OCI-LY1 (cell line): ENCODE measurements at regions not wholly inside any gene's neighbourhood (a gene's known extent, or its start where the extent isn't known, plus 50 kb on each side); places are given as distances from the start of the nearest gene placed in this dataset.

Experiments
- H2AFZ ChIP-seq: fragments of 200-600 bp; sonication (generic), shearing (Covaris generic); 2 replicates; pipeline ENCODE4 v1.6.0; 2014; ENCODE audit warnings: antibody characterized with exemption, mild to moderate bottlenecking, low read length
- H3F3A ChIP-seq: fragments of 200-600 bp; sonication (generic), shearing (Covaris generic); 2 replicates; pipeline ENCODE4 v1.6.0; 2014; ENCODE audit warnings: mild to moderate bottlenecking, antibody characterized with exemption, low read length, moderate library complexity; ENCODE audit not compliant: insufficient read depth
- H3K27ac ChIP-seq: fragments of 200-600 bp; sonication (generic); 2 replicates; pipeline ENCODE4 v1.5.1; 2014; ENCODE audit warnings: low read length, mixed run types, mild to moderate bottlenecking, low read depth; ENCODE audit not compliant: poor library complexity, severe bottlenecking
- H3K27me3 ChIP-seq: fragments of 200-600 bp; sonication (generic); 2 replicates; pipeline ENCODE4 v1.6.0; 2014; ENCODE audit warnings: antibody characterized with exemption, mild to moderate bottlenecking, low read length, moderate library complexity; ENCODE audit not compliant: insufficient read depth
- H3K36me3 ChIP-seq: fragments of 200-600 bp; sonication (generic); 2 replicates; pipeline ENCODE4 v1.6.1; 2014; ENCODE audit warnings: mild to moderate bottlenecking, antibody characterized with exemption, low read length, moderate library complexity, mixed read lengths; ENCODE audit not compliant: insufficient read depth
- H3K4me1 ChIP-seq: fragments of 200-600 bp; sonication (generic); 2 replicates; pipeline ENCODE4 v1.5.1; 2014; ENCODE audit warnings: mild to moderate bottlenecking, low read length, moderate library complexity; ENCODE audit not compliant: insufficient read depth, severe bottlenecking
- H3K4me2 ChIP-seq: fragments of 200-600 bp; sonication (generic), shearing (Covaris generic); 2 replicates; pipeline ENCODE4 v1.6.1; 2014; ENCODE audit warnings: low read length
- H3K4me3 ChIP-seq: fragments of 200-600 bp; sonication (generic); 2 replicates; pipeline ENCODE4 v1.5.1; 2014; ENCODE audit warnings: low read length, low read depth, mild to moderate bottlenecking, mixed read lengths; ENCODE audit not compliant: poor library complexity, severe bottlenecking
- H3K79me2 ChIP-seq: fragments of 200-600 bp; shearing (Covaris generic); 2 replicates; pipeline ENCODE4 v1.6.1; 2016; ENCODE audit warnings: mixed run types, low read length, mixed read lengths; ENCODE audit not compliant: insufficient read depth
- H3K9ac ChIP-seq: fragments of 200-600 bp; sonication (generic), shearing (Covaris generic); 2 replicates; pipeline ENCODE4 v1.6.1; 2014; ENCODE audit warnings: mild to moderate bottlenecking, low read length, mixed read lengths
- H3K9me2 ChIP-seq: fragments of 200-600 bp; sonication (generic), shearing (Covaris generic); 2 replicates; pipeline ENCODE4 v1.6.1; 2014; ENCODE audit warnings: low read depth, mild to moderate bottlenecking, low read length, mixed read lengths
- H3K9me3 ChIP-seq: fragments of 200-600 bp; shearing (Covaris generic); 2 replicates; pipeline ENCODE4 v1.6.1; 2014; ENCODE audit warnings: low read length, mixed read lengths
- H4K20me1 ChIP-seq: fragments of 200-600 bp; sonication (generic), shearing (Covaris generic); 2 replicates; pipeline ENCODE4 v1.6.0; 2016; ENCODE audit warnings: mild to moderate bottlenecking, low read length; ENCODE audit not compliant: insufficient read depth
- EZH2 ChIP-seq: fragments of 200-600 bp; sonication (generic), shearing (Covaris generic); IDR thresholded peaks from 2 replicates; pipeline ENCODE4 v1.8.0; 2017; ENCODE audit warnings: borderline replicate concordance, mixed run types, mild to moderate bottlenecking, antibody characterized with exemption, low read length, moderate library complexity, mixed read lengths
- TF ChIP-seq, protein P1 (sequence below): fragments of 200-600 bp; sonication (generic), shearing (Covaris generic); IDR thresholded peaks from 2 replicates; pipeline ENCODE4 v1.5.1; 2017; ENCODE audit warnings: mild to moderate bottlenecking, antibody characterized with exemption, low read length, moderate library complexity, mixed read lengths

- Histone ChIP-seq H3K79me2 (no peaks in the 10 kb centered on the region), H3F3A (no peaks in the 10 kb centered on the region), H3K4me3 (no peak overlapping the region), H3K4me2 (no peak overlapping the region), H3K27ac (no peak overlapping the region), H2AFZ (no peak overlapping the region), H3K9me2 (no peaks in the 10 kb centered on the region), H3K9me3 (no peaks in the 10 kb centered on the region), H4K20me1 (no peaks in the 10 kb centered on the region), H3K9ac (no peak overlapping the region), H3K36me3 (no peaks in the 10 kb centered on the region), H3K4me1 (no peaks in the 10 kb centered on the region), H3K27me3 (no peaks in the 10 kb centered on the region)
- TF ChIP-seq, protein P1, sequence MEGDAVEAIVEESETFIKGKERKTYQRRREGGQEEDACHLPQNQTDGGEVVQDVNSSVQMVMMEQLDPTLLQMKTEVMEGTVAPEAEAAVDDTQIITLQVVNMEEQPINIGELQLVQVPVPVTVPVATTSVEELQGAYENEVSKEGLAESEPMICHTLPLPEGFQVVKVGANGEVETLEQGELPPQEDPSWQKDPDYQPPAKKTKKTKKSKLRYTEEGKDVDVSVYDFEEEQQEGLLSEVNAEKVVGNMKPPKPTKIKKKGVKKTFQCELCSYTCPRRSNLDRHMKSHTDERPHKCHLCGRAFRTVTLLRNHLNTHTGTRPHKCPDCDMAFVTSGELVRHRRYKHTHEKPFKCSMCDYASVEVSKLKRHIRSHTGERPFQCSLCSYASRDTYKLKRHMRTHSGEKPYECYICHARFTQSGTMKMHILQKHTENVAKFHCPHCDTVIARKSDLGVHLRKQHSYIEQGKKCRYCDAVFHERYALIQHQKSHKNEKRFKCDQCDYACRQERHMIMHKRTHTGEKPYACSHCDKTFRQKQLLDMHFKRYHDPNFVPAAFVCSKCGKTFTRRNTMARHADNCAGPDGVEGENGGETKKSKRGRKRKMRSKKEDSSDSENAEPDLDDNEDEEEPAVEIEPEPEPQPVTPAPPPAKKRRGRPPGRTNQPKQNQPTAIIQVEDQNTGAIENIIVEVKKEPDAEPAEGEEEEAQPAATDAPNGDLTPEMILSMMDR = no peak
- no peak for TF ChIP-seq EZH2
Observed at GRCh38 chr3:118137778-118138177, 896.9 kb downstream of the IGSF11 start.

DNA sequence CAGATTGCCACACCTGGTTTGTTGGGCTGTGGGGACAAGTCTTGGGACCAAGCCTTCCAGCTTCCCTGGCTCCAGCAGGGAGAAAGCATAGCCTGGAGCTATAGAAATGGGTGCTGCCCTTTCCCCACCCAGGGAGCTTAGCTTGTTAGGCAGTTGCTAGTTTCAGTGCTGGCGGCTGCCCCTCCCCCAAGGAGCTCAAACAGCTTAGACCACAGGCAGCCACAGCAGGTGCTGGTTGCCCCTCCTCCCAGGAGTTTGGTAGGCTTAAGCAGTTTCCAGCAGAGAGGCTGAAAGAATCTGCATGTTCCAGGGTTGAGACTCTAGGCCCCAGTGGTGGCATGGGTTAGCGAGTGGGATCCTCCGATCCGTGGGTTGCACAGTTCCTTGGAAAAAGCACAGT is 889.7 kb downstream of the IGSF11 start:
- Histone ChIP-seq H3K27ac (no peak overlapping the region), H3K9ac (no peak overlapping the region), H3F3A (no peaks in the 10 kb centered on the region), H3K4me2 (no peak overlapping the region), H2AFZ (no peak overlapping the region), H3K9me2 (no peaks in the 10 kb centered on the region), H3K9me3 (no peaks in the 10 kb centered on the region), H4K20me1 (no peaks in the 10 kb centered on the region), H3K4me3 (no peak overlapping the region), H3K36me3 (no peaks in the 10 kb centered on the region), H3K4me1 (no peaks in the 10 kb centered on the region), H3K27me3 (no peaks in the 10 kb centered on the region), H3K79me2 (no peaks in the 10 kb centered on the region)
- TF ChIP-seq, protein P1 = no peak
- TF ChIP-seq EZH2 = no peak

DNA sequence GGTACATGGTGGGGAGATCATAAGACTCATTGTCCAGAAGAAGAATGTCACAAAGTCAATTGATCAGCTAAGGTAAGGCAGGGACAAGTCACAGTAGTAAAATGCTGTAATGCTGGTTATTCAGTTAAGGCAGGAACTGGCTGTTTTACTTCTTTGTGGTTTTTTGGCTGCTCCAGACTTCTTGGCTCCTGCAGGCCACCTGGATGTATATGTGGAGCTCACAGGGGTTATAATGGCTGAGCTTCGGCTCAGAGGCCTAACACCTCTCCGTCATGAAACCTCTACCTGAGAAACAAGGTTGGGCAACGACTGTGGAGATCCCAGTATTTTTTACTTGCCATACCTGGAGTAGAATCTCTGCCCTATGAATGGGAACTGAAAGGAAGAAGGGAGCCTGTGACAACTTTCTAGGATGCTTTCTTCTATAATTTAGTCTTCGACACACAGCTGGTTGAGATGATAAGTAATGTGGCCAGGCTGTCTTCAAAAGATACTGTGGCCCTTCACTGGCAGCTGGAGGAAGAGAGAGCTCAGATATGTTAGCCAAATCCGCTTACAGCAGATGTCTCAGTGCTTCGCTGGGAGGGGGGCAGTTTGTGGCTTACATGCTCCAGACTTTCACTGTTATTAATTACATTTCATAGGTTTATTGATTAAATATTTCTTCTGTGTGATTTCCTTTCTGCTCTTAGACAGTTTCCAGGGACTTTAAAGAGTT is 887.8 kb downstream of the IGSF11 start:
- no peaks in the 10 kb centered on the region for H3K4me1 ChIP-seq
- H3K27ac ChIP-seq = no peak overlapping the region
- no peaks in the 10 kb centered on the region for H3K9me2 ChIP-seq
- no peaks in the 10 kb centered on the region for H3F3A ChIP-seq
- no peaks in the 10 kb centered on the region for H3K36me3 ChIP-seq
- no peak for TF ChIP-seq EZH2
- TF ChIP-seq, protein P1 = no peak
- no peak overlapping the region for H2AFZ ChIP-seq
- no peaks in the 10 kb centered on the region for H3K79me2 ChIP-seq
- H3K9me3 ChIP-seq = no peaks in the 10 kb centered on the region
- no peaks in the 10 kb centered on the region for H3K27me3 ChIP-seq
- H3K4me3 ChIP-seq = no peak overlapping the region
- H3K9ac ChIP-seq = no peak overlapping the region
- H3K4me2 ChIP-seq = no peak overlapping the region
- H4K20me1 ChIP-seq = no peaks in the 10 kb centered on the region
